ENCODE measurements at regions not wholly inside any gene's neighbourhood (a gene's known extent, or its start where the extent isn't known, plus 50 kb on each side); places are given as distances from the start of the nearest gene placed in this dataset.

DNA sequence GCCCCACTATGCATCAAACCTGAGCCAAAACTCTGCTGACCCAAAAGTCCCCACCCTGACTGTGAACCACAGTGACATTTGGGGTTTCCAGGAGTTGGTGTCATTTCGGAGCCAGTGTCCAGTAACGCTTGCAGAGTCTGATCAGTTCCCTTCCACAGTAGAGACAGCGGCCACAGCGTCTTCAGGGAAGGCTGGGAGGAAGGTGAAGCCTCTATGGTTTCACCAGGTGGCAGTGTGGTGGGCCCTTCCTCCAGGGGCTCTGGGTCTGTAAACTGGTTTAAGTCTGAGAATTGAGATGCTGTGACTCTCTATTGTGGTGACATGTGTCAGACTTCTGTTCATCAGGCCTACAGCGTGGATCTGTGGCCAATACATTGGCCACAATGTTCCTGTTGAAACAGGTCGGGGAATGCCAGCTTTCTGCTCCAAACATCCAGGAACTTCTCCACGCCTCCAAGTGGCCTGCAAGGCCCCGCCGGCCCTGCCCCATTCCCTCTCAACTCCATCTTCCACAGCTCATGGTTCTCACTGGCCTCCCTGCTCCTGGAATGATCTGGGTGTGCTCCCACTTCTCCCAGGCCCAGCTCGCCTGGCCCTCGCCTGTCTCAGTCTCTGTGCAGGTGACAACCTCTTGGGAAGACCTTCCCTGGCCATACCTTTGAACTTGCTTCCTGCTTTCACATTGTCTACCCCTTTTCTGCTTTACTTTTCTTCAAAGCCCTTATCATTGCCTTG, 124.5 kb upstream of the FAM20C start:
- no peak for TF ChIP-seq ZNF274 (IDR thresholded peaks at IDR 0.05; ENCODE audit: low read depth, low read length)
- TF ChIP-seq YY1 (IDR thresholded peaks at IDR 0.05; ENCODE audit: insufficient read depth, insufficient read length), result no peak
